ENCODE measurements at regions not wholly inside any gene's neighbourhood (a gene's known extent, or its start where the extent isn't known, plus 50 kb on each side); places are given as distances from the start of the nearest gene placed in this dataset.
"Not testable (repeated sequence)": the region's sequence is repeated elsewhere in the genome, so short reads cannot be mapped to it uniquely, and the experiment has no call there.

- DNase-seq (ENCODE audit: low spot score) = no peak
Measured at GRCh38 chr7:10577866-10578374, 395.8 kb upstream of the PHF14 start.

GRCh38 chr7:10579561-10579960 is 394.1 kb upstream of the PHF14 start:
- no peak for DNase-seq (ENCODE audit: low spot score)

GRCh38 chr7:10584886-10585285 is 388.8 kb upstream of the PHF14 start:
- no peak for DNase-seq (ENCODE audit: low spot score)

GRCh38 chr7:10588084-10588483 is 385.6 kb upstream of the PHF14 start:
- DNase-seq (ENCODE audit: low spot score) = no peak

- DNase-seq (ENCODE audit: low spot score) = no peak
Measured at GRCh38 chr7:10592604-10593003, 381.1 kb upstream of the PHF14 start.

- no peak for DNase-seq (ENCODE audit: low spot score)
Measured at GRCh38 chr7:10593080-10593479, 380.6 kb upstream of the PHF14 start.

GRCh38 chr7:10596827-10597226 is 376.8 kb upstream of the PHF14 start:
- no peak for DNase-seq (ENCODE audit: low spot score)

GRCh38 chr7:10604128-10604527 is 369.5 kb upstream of the PHF14 start:
- DNase-seq (ENCODE audit: low spot score) = no peak

GRCh38 chr7:10612950-10613349 is 360.7 kb upstream of the PHF14 start:
- no peak for DNase-seq (ENCODE audit: low spot score)

- DNase-seq (ENCODE audit: low spot score) = no peak
Measured at GRCh38 chr7:10618953-10619352, 354.7 kb upstream of the PHF14 start.

GRCh38 chr7:10632712-10633111 is 341.0 kb upstream of the PHF14 start:
- no peak for DNase-seq (ENCODE audit: low spot score)

GRCh38 chr7:10634239-10634638 is 339.4 kb upstream of the PHF14 start:
- no peak for DNase-seq (ENCODE audit: low spot score)

GRCh38 chr7:10637991-10638390 is 335.7 kb upstream of the PHF14 start:
- no peak for DNase-seq (ENCODE audit: low spot score)

GRCh38 chr7:10643545-10643944 is 330.1 kb upstream of the PHF14 start:
- DNase-seq (ENCODE audit: low spot score) = no peak

GRCh38 chr7:10644849-10645248 is 328.8 kb upstream of the PHF14 start:
- no peak for DNase-seq (ENCODE audit: low spot score)

- no peak for DNase-seq (ENCODE audit: low spot score)
Measured at GRCh38 chr7:10646194-10646593, 327.5 kb upstream of the PHF14 start.

GRCh38 chr7:10648289-10648688 is 325.4 kb upstream of the PHF14 start:
- DNase-seq (ENCODE audit: low spot score) = no peak

GRCh38 chr7:10649120-10649519 is 324.6 kb upstream of the PHF14 start:
- not testable (repeated sequence) for DNase-seq (ENCODE audit: low spot score)

GRCh38 chr7:10655031-10655430 is 318.6 kb upstream of the PHF14 start:
- DNase-seq (ENCODE audit: low spot score) = no peak

GRCh38 chr7:10657201-10657600 is 316.5 kb upstream of the PHF14 start:
- no peak for DNase-seq (ENCODE audit: low spot score)

GRCh38 chr7:10657837-10658236 is 315.8 kb upstream of the PHF14 start:
- no peak for DNase-seq (ENCODE audit: low spot score)

- DNase-seq (ENCODE audit: low spot score) = no peak
Measured at GRCh38 chr7:10662491-10662890, 311.2 kb upstream of the PHF14 start.

GRCh38 chr7:10662982-10663884 is 310.4 kb upstream of the PHF14 start:
- DNase-seq (ENCODE audit: low spot score) = no peak

All from SK-N-DZ (cell line).